CD4-positive, alpha-beta T cell (primary cell): ENCODE measurements at regions not wholly inside any gene's neighbourhood (a gene's known extent, or its start where the extent isn't known, plus 50 kb on each side); places are given as distances from the start of the nearest gene placed in this dataset.

Experiments used
- ATAC-seq: fragments of 200-7000 bp; cut with Tn5 transposase; one replicate; pipeline ENCODE4 v1.10.0; 2022; ENCODE audit warnings: mild to moderate bottlenecking; ENCODE audit not compliant: poor library complexity
- CTCF ChIA-PET: fragments of 350-600 bp; sonication (Branson Sonifier 250); formaldehyde crosslinking; loops from one replicate; lab custom pipeline; 2021; ENCODE audit warnings: antibody characterized with exemption, inconsistent platforms; lab: Charles Lee
- POLR2A ChIA-PET: fragments of 350-600 bp; sonication (Branson Sonifier 250); formaldehyde crosslinking; loops from one replicate; lab custom pipeline; 2021; ENCODE audit warnings: antibody characterized with exemption, inconsistent platforms; lab: Charles Lee
- DNase-seq, 14 experiments: peaks; one replicate each; pipeline ENCODE4 v3.0.0-alpha.2; 2013 to 2020; ENCODE audit warnings: mixed read lengths in 2 of 14
- H3K27ac ChIP-seq, 2 donors: one replicate each; pipeline versions ENCODE4 v1.5.1 to v1.7.0; 2013; ENCODE audit warnings: low read length in 2 of 2, low read depth in 1 of 2, mild to moderate bottlenecking in 1 of 2
- H3K27me3 ChIP-seq, 2 experiments: 1 replicate in 1 of 2; 2 replicates in 1 of 2; pipeline versions ENCODE4 v1.6.1 to v1.7.0; 2013; ENCODE audit warnings: low read length in 2 of 2, control low read depth in 1 of 2, mild to moderate bottlenecking in 1 of 2, moderate library complexity in 1 of 2; ENCODE audit not compliant: insufficient read depth in 2 of 2, control insufficient read depth in 1 of 2
- H3K36me3 ChIP-seq: one replicate; pipeline ENCODE4 v1.6.1; 2013; ENCODE audit warnings: low read length, control low read depth; ENCODE audit not compliant: insufficient read depth
- H3K4me1 ChIP-seq: one replicate; pipeline ENCODE4 v1.6.1; 2013; ENCODE audit warnings: low read length, control low read depth; ENCODE audit not compliant: insufficient read depth
- H3K4me3 ChIP-seq: one replicate; pipeline ENCODE4 v1.5.1; 2013; ENCODE audit warnings: mild to moderate bottlenecking, low read length, moderate library complexity
- H3K9me3 ChIP-seq, 2 experiments: 1 replicate in 1 of 2; 2 replicates in 1 of 2; pipeline versions ENCODE4 v1.6.1 to v1.7.0; 2013; ENCODE audit warnings: low read length in 2 of 2, mild to moderate bottlenecking in 2 of 2, control low read depth in 1 of 2, moderate library complexity in 1 of 2; ENCODE audit not compliant: control insufficient read depth in 1 of 2, insufficient read depth in 1 of 2
- H3K27ac Mint-ChIP-seq: one replicate; pipeline ENCODE4 v1.8.0; 2020; ENCODE audit warnings: mixed read lengths
- H3K27me3 Mint-ChIP-seq: one replicate; pipeline ENCODE4 v1.8.0; 2021; ENCODE audit warnings: mixed read lengths
- H3K36me3 Mint-ChIP-seq: one replicate; pipeline ENCODE4 v1.8.0; 2021; ENCODE audit warnings: low read depth, mixed read lengths
- H3K4me1 Mint-ChIP-seq: one replicate; pipeline ENCODE4 v1.8.0; 2021; ENCODE audit warnings: low read depth, mixed read lengths
- H3K4me3 Mint-ChIP-seq: one replicate; pipeline ENCODE4 v1.8.0; 2020; ENCODE audit warnings: mild to moderate bottlenecking, mixed read lengths
- H3K9me3 Mint-ChIP-seq: one replicate; pipeline ENCODE4 v1.8.0; 2020; ENCODE audit warnings: mixed read lengths
- intact Hi-C, 2 experiments: fragments of 100-400 bp; cut with DNase I in 1 of 2; cut with micrococcal nuclease in 1 of 2; formaldehyde crosslinking; loops; one replicate each; pipeline versions ENCODE4 v1.15.1 to v1.9.0; 2023 to 2025; cut with DNase I, micrococcal nuclease
- TF ChIP-seq, protein P1 (sequence below): fragments of 200-600 bp; IDR thresholded peaks from one replicate; pipeline ENCODE4 v1.8.0; 2022; ENCODE audit warnings: antibody characterized with exemption, mild to moderate bottlenecking

DNA sequence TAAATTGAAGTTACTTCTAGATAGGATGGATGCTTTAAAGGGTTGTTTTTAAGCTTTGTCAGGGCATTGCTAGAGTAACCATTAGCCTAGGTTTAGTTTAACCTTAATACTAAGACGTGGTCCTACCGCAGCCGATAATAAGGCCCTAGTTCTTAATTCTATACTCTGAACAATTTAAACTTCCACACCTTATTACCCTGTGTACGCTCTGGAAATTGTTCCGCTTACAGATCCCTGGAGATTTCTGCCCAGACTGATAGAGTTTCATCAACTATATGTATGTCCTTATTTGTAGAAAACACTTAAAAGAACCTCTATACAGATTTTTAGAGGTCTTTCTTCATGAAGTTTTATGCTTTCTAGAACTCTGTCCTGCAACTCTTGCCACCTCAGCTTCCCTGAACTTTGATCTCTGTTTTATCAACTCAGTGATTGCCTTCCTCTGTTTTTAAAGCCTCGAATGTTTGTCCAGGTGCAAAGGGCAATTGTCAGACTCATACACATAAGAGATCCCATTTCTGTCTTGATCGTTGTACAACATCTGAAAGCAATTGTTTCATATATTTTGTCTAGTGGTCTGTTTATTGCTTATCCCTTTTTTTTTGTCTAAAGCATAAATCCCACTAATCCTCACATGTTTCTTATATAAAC, 71.1 kb upstream of the VCX start:
- TF ChIP-seq, protein P1, sequence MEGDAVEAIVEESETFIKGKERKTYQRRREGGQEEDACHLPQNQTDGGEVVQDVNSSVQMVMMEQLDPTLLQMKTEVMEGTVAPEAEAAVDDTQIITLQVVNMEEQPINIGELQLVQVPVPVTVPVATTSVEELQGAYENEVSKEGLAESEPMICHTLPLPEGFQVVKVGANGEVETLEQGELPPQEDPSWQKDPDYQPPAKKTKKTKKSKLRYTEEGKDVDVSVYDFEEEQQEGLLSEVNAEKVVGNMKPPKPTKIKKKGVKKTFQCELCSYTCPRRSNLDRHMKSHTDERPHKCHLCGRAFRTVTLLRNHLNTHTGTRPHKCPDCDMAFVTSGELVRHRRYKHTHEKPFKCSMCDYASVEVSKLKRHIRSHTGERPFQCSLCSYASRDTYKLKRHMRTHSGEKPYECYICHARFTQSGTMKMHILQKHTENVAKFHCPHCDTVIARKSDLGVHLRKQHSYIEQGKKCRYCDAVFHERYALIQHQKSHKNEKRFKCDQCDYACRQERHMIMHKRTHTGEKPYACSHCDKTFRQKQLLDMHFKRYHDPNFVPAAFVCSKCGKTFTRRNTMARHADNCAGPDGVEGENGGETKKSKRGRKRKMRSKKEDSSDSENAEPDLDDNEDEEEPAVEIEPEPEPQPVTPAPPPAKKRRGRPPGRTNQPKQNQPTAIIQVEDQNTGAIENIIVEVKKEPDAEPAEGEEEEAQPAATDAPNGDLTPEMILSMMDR: no peak
- H3K27ac Mint-ChIP-seq: no peak overlapping the region
- H3K36me3 ChIP-seq: no peaks in the 10 kb centered on the region
- ChIA-PET POLR2A (no interaction called here), CTCF (no interaction called here)
- no peaks in the 10 kb centered on the region for H3K27me3 ChIP-seq
- H3K27ac ChIP-seq: no peak overlapping the region
- no peak overlapping the region for H3K4me3 Mint-ChIP-seq
- H3K4me3 ChIP-seq: no peak overlapping the region
- intact Hi-C loops: no loop called here
- H3K9me3 ChIP-seq: no peaks in the 10 kb centered on the region
- no peaks in the 10 kb centered on the region for H3K27me3 Mint-ChIP-seq
- H3K4me1 Mint-ChIP-seq: no peaks in the 10 kb centered on the region
- no peaks in the 10 kb centered on the region for H3K4me1 ChIP-seq
- ATAC-seq (no peak), DNase-seq (no peak)
- no peaks in the 10 kb centered on the region for H3K9me3 Mint-ChIP-seq
- no peaks in the 10 kb centered on the region for H3K36me3 Mint-ChIP-seq

DNA sequence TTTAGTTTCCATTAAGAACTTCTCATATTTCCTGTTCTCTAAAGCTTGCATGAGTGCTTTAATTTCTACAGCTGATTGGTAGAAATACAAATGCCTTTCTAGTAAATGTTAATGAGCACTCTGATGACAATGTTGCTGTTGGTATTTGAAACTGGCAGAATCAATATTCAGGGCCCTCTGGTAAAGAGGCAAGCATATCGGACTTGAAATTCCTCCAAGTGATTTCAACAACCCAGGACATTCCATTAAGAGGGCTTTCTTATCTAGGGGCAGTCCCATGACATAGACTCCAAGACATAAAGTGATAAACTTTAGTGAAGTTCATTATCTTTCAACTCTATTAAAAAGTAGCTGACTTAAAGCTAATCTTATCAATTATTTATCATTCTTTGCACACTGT, 83.1 kb upstream of the VCX start:
- TF ChIP-seq, protein P1: no peak
- CTCF ChIA-PET: no interaction called here
- no peaks in the 10 kb centered on the region for H3K4me1 Mint-ChIP-seq
- DNase-seq: no peak
- no peaks in the 10 kb centered on the region for H3K27me3 ChIP-seq
- no peaks in the 10 kb centered on the region for H3K36me3 ChIP-seq
- H3K4me3 ChIP-seq: no peak overlapping the region
- H3K27me3 Mint-ChIP-seq: no peaks in the 10 kb centered on the region
- no peaks in the 10 kb centered on the region for H3K36me3 Mint-ChIP-seq
- H3K27ac Mint-ChIP-seq: no peak overlapping the region
- H3K4me3 Mint-ChIP-seq: no peak overlapping the region
- POLR2A ChIA-PET: no interaction called here
- intact Hi-C loops: no loop called here
- H3K9me3 ChIP-seq: no peaks in the 10 kb centered on the region
- no peak overlapping the region for H3K27ac ChIP-seq
- ATAC-seq: no peak
- H3K9me3 Mint-ChIP-seq: no peaks in the 10 kb centered on the region
- no peaks in the 10 kb centered on the region for H3K4me1 ChIP-seq

DNA sequence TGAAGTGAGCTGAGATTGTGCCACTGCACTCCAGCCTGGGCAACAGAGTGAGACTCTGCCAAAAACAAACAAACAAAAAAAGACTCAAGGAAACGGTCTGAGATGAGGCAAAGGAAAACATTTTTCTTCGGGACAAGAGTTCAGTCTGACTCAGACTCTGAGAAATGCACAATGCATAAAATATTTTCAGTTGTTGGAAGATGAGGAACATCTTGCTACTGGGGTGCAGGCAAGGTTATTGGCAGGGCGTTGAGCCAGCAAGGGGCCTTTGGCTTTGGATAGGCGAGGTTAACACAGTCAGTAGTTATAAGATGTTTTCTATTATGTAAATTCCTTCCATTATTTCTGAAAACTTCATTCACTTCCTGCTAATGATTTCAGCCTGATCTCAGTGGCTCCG, 96.1 kb upstream of the VCX start:
- H3K27me3 ChIP-seq: no peaks in the 10 kb centered on the region
- H3K36me3 ChIP-seq: no peaks in the 10 kb centered on the region
- H3K27ac ChIP-seq: no peak overlapping the region
- Mint-ChIP-seq H3K4me1 (no peaks in the 10 kb centered on the region), H3K27ac (no peak overlapping the region), H3K27me3 (no peaks in the 10 kb centered on the region), H3K36me3 (no peaks in the 10 kb centered on the region), H3K9me3 (no peaks in the 10 kb centered on the region), H3K4me3 (no peak overlapping the region)
- TF ChIP-seq, protein P1: no peak
- no peak overlapping the region for H3K4me3 ChIP-seq
- no peak for ATAC-seq
- no peaks in the 10 kb centered on the region for H3K9me3 ChIP-seq
- ChIA-PET CTCF (no interaction called here), POLR2A (no interaction called here)
- intact Hi-C loops: no loop called here
- H3K4me1 ChIP-seq: no peaks in the 10 kb centered on the region
- no peak for DNase-seq
